ENCODE measurements at regions not wholly inside any gene's neighbourhood (a gene's known extent, or its start where the extent isn't known, plus 50 kb on each side); places are given as distances from the start of the nearest gene placed in this dataset.
"Not testable (repeated sequence)": the region's sequence is repeated elsewhere in the genome, so short reads cannot be mapped to it uniquely, and the experiment has no call there.

DNA sequence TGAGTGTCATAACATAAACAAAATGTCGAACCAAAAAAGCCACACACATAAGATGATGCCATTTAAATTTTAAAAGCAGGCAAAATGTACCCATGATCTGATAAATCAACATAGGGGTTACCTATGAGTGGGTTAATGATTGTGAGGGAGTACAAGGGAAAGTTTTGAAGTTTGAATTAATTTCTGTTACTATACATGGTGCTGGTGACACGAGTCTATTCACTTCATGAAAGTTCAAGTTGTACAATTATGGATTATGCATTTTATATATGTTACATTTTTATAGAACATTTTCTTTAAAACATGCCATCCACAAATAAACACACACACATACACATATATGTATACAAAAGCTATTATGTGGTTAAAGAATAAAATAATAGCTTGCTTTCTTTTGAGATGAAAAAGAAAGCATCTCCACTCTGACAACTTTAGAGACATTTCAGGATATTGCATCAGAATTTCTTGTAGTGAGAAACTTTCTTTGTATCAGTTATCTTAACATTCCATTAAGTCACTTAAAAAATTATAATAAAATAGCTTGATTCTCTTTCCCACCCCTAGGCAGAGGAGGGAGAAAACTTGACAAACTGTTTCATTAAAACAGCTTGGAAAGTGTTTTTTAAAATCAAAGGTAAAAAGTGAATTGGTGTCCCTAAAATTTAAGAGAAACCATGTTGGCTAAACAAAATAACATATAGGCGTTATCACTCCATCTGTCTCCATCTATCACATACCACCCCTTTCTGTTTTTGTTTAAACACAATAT, 891.8 kb upstream of the NDST4 start:
- no peak for DNase-seq

DNA sequence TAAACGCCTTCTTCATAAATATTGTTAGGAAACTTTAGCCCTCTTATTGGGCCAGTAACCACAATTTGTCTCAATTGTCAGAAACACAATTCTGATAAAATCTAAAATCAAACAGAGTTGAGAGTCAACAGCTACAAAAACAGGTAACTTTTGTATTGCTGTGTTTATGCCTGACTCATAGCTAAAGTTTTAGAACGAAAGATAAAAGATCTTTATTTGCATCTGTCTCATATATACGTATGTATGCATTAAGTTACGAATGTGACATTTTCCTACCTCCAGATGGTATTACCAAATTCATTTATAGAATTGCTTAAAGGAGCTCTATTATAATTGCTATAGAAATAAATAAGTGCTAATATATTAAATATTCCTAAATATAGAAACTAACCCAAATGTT, 887.9 kb upstream of the NDST4 start:
- no peak for DNase-seq

DNA sequence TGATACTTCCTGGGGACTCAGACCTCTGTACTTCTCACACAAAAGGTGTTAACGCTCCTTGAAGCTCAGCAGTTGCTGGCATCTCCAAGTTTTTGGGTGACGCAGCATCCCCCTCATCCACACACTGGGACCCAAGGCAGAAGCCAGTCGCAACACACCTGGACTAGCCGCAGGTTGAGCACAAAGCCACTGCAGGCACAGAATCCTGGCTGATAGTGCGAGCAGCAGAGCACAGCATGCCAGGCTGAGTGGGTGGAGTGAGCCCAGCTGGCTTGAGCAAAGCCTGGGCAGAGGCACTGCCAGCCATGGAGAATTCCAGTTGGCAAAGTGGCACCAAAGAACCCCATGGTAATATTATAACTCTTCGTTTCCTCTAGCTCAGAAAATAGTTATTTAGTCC, 873.2 kb upstream of the NDST4 start:
- DNase-seq, result no peak

DNA sequence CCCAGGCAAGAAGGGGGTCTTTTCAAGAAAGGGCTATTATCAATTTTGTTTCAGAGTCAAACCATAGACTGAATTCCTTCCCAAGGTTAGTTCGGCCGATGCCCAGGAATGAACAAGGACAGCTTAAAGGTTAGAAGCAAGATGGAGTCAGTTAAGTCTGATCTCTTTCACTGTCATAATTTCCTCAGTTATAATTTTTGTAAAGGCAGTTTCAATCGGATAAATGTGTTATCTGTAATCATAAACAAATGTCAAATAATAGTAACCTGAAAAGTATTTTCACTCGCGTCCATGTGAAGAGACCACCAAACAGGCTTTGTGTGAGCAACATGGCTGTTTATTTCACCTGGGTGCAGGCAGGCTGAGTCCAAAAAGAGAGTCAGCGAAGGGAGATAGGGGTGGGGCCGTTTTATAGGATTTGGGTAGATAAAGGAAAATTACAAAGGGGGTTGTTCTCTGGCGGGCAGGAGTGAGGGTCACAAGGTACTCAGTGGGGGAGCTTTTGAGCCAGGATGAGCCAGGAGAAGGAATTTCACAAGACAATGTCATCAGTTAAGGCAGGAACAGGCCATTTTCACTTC, 862.1 kb upstream of the NDST4 start:
- not testable (repeated sequence) for DNase-seq

DNA sequence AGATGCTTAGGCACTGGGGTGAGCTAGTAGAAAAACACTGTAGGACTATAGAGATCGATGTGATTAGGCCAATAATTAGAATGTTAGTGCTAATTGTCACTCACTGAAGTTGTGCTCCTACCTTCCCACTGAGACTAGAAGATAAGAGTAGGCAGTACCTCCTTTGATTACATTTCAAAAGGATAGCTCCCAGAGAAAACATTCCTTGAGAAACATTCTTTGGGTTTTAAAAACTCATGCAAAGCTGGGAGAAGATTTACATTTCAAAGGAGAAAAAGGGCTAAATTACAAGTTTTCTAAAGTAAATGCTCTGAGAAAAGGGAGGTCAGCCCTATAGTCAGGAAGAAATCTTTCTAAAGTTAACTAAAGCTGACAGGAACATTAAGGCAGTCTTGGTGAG, 860.3 kb upstream of the NDST4 start:
- no peak for DNase-seq

DNA sequence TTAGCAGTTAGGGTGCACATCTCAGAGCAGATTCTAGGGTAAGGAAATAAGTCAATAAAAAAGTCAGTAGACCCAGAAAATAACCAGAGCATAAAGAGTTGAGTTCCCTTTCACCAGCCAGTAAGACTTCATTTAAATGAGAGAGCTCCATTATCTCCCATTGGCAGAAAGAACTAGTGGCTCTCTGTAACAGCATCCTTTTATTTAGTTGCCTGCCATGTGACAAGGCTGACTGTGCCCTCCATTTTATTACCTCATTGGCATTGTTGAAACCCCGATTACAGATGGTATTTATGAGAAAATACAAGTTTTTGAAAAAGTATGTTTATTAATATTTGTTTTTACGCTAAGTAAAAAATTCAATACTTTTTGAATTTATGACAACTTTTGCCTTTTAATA, 859.5 kb upstream of the NDST4 start:
- no peak for DNase-seq

DNA sequence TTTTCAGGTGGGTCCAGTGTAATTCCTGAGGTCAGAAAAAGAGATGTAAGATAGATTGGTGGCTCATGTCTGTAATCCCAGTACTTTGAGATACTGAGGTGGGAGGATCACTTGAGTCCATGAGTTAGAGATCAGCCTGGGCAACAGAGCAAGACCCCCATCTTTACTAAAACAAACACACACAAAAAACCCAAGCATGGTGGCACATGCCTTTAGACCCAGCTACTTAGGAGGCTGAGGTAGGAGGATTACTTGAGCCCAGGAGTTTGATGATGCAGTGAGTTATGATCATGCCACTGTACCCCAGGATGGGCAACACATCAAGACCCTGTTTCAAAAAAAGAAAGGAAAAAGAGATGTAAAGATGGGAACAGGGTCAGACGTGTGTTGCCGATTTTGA, 857.4 kb upstream of the NDST4 start:
- DNase-seq, result no peak

DNA sequence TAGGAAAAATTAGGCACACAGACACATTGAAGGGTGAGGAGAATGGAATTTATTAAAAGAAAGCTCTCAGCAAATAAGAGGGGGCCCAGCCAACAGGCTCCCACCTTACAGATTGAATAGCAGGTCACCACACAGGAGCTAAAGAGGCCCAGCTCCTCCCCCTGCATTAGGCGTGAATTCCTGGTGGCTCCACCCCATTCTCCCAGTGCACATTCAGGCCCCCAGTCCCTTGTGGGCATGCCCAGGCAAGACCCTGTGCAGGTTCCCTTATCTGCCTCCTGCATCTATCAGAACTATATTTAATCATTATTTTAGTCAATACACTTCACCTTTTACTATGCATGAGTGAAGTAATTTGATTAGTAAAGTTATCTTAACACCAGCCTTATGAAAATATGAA, 856.3 kb upstream of the NDST4 start:
- no peak for DNase-seq

DNA sequence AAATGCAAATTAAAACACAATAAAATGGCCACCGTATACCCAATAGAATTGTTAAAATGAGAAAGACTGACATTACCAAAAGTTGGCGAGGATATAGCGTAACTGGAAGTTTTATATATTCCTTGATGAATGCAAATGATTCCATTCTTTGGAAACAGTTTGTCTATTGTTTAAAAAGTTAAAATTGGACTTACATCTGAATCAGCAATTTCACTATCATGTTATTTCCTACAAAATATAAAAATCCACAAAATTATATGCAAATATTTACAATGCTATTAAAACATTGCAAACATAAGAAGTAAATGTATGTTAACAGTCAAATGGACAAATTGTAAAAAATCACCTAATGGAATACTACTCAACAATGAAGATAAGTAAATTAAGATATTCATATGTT, 852.2 kb upstream of the NDST4 start:
- no peak for DNase-seq

DNA sequence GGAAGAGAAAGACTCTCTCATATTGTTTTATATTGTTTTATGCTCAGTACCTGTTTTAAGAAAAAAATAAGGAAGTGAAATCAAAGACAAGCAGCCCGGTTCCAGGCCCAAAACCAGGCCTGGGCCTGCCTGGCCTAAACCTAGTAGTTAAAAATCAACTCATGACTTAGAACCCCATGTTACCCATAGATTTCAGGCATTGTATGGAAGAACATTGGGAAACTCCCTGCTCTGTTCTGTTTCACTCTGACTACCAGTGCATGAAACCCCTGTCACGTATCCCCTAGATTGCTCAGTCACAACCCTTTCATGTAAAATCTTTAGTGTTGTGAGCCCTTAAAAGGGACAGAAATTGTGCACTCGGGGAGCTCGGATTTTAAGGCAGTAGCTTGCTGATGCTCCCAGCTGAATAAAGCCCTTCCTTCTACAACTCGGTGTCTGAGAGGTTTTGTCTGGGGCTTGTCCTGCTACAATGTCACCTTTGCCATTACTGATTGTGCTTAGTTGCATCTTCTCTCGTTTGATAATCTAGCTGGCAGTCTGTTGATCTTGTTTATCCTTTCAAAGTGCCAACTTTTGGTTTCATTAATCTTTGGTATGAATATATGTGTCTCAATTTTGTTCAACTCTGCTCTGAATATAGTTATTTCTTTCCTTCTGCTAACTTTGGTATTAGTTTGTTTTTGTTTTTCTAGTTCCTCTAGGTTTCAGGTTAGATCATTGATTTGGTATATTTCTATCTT, 842.8 kb upstream of the NDST4 start:
- not testable (repeated sequence) for DNase-seq

DNA sequence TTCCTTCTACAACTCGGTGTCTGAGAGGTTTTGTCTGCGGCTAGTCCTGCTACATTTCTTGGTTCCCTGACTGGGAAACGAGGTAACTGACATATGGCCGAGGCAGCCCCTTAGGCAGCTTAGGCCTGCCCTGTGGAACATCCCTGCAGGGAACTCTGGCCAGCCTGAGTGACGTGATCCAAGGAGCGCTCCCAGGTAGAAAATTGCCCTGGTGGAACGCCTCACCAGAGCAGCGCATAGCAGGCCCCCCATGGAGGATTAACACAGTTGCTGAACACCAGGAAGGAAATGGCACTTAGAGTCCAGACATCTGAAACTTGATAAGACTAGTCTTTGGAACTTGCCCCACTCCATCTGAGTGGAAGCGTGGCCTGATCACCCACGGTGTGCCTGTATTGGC, 837.4 kb upstream of the NDST4 start:
- DNase-seq, result no peak

DNA sequence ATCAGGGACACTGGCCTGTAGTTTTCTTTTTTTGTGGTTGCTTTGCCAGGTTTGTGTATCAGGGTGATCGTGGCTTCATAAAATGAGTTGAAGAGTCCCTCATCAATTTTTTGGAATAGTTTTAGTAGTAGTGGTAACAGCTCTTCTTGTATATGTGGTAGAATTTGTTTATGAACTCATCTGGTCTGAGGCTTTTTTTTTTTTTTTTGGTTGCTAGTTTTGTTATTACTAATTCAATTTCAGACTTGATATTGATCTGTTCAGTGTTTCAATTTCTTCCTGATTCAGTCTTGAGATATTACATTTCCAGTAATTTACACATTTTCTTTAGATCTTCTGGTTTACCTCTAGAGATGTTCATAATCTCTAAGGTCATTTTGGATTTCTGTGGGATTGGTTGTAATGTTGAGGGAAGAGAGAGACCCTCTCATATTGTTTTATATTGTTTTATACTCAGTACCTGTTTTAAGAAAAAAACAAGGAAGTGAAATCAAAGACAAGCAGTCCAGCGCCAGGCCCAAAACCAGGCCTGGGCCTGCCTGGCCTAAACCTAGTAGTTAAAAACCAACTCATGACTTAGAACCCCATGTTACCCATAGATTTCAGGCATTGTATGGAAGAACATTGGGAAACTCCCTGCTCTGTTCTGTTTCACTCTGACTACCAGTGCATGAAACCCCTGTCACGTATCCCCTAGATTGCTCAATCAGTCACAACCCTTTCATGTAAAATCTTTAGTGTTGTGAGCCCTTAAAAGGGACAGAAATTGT, 836.7 kb upstream of the NDST4 start:
- not testable (repeated sequence) for DNase-seq

DNA sequence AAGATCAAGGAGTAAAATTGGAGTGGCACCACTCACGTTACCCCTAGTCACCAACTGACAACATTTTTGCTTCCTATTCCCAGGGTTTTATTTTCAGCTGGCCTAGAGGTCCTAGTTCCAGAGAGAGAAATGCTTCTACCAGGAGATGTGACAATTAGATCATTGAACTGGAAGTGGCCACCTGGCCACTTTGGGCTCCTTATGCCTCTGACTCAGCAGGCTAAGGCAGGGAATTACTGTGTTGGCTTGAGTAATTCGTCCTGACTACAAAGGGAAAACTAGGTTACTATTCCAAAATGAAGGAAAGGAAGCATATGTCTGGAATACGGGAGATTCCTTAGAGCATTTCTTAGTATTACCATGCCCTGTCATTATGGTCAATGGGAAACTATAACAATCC, 831.6 kb upstream of the NDST4 start:
- DNase-seq, result no peak

DNA sequence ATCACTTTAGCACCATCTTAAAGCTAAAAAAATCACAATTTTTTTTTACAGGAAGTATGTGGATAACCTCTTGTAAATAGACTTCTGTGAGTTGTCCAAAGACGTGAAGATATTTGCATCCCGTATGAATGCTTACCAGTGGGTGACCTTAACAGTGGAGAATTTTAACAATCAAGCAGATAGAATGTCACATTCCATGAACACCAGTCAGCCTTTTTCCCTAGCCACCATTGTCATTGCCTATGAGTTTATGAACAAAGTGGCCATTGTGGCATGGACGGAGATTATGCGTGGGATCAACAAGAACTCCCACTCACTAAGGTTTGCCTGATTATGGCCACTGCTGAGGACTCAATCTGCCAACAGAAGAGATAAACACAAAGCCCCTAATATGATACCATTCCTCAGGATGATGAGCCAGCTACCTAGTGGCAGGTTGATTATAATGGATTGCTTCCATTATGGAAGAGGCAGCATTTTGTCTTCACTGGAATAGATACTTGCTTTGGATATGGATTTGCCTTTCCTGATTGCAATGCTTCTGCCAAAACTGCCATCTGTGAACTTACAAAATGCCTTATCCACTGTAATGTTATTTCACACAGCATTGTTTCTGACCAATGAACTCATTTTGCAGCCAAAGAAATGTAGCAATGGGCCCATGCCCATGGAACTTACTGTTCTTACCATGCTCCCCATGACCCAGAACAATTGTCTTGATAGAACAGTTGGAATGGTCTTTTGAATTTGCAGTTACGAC, 830.9 kb upstream of the NDST4 start:
- no peak for DNase-seq

DNA sequence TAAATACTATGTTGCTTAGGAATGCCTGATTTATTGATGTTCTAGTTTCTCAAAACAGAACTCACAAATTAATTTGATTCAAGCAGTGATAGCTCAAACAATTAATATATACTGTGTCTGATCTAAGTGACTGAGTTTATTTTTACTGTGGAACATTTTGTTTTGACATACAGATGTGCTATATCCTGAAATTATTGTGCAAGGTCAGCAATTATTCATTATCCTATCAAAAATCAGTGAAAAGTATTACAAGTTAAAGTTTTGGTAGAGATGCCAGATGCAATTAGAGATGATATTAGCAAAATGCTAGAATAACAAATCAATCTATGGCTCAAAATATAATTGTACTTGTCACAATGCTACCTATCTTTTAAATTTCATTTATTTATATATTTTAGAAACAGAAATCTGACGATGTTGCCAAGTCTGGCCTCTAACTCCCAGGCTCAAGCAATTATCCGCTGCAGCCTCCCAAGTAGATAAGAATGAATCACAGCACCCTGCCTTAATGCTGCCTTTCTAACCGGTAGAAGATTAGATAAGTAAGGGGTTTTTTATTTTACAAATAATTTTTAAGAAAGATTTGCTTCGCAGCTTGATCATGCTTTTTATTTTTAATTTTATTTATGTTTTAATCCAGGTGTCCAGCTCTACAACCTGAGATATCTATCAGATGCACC, 825.5 kb upstream of the NDST4 start:
- no peak for DNase-seq

DNA sequence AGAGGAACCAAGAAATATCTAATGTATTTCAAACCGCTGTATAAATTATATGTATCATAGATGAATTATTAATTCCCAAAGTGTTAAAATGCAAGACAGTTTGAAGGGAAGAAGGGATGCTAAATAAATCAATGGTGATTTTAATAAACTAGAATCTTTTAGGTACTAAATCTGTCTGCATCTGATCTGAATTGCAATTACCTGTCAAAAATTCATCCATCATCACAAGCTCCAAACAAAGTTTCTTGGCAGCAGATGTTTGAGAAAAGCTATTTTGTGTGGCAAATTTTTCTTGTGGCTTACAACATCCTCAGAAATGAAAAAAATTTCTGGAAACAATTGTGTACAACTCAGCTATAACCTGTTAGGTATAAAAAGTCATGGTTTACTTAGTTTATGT, 816.0 kb upstream of the NDST4 start:
- no peak for DNase-seq

DNA sequence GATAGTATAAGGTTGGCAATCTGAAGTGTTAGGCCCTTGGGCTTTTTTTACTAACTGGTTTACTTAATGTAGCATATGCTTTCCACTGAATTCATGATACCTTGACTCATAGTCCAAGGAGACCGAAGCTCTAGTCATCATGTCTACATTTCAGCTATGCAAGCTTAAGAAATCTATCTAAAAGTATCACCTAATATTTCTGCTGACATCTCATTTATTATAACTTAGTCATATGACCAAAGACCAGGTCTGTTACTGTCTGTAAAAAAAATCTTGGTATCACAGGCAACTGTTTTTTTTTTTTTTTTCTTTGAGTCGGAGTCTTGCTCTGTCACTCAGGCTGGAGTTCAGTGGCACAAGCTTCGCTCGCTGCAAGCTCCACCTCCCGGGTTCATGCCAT, 814.0 kb upstream of the NDST4 start:
- no peak for DNase-seq

DNA sequence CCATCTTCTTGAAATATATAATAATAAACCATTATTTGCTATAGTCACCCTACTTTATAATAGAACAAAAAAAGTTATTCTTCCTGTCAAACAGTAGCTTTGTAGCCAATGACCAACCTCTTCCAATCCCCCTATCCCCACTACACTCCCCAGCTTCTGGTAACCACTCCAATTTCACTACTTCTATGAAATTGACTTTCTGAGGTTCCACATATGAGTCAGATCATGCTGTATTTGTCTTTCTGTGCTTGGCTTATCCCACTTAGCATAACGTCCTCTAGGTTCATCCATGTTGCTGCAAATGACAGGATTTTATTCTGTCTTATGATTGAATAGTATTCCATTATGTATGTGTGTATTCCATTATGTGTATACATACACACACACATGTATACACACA, 809.7 kb upstream of the NDST4 start:
- DNase-seq, result no peak

DNA sequence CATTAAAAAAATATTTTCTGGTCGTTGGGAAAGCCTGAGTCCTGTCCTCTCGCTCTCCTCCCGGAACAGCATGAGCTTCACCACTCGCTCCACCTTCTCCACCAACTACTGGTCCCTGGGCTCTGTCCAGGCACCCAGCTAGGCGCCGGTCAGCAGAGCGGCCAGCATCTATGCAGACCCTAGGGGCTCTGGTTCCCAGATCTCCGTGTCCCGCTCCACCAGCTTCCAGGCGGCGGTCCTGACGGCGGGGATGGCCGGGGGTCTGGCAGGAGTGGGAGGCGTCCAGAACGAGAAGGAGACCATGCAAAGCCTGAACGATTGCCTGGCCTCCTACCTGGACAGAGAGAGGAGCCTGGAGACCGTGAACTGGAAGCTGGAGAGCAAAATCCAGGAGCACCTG, 807.2 kb upstream of the NDST4 start:
- no peak for DNase-seq

DNA sequence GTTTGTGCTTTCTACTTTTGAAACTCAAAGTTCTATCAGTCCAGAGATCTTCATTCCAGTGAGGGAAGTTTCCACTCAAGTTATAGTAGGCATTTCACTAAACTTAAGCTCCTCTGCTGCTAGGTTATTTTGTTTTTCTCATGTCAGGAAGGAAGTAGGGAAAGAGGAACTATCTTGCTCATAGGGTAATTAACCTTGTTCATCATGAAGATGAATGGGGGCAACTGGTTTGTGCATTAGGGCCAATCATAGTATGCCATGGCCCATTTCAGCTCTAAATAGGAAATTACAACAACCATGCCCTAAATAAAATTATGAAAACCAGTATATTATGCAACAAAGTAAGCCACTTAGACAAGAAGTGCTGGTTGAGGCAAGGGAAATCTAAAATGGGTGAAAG, 804.7 kb upstream of the NDST4 start:
- DNase-seq, result no peak

DNA sequence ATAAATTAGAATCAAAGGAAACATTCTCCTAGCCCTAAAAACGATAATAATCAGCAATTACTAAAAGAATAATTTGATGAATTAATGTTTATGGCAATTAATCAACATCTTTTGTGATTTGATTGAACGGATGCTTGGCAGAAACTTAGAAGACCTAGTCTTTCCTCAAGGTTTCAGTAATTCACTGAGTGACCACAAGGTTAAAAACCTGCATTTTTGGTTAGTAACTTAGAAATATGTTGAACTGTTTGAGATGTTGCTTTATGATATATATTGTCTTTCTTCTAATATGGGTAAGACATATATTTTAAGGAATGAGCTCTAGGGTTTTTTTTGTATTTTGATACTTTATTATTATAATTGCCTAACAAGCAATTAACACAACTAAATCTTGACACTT, 793.0 kb upstream of the NDST4 start:
- no peak for DNase-seq

DNA sequence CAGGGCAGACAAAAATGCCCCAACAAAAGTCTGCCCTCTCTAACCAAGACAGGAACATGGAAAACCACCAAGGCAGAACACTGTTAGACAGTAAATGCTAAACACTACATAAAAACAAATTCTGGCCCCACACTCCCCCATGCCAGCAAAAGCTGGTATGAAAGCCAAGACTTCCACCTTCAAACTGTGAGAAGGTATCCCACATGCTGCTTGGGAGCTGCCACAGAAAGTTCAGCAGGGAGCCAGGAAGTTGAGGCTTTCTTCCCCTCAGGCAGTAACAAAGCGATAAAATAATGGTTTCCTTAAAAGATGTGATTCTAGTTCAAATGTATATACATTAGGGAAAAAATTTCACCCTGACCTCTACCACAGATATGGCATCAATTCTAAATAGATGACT, 770.4 kb upstream of the NDST4 start:
- DNase-seq, result no peak

All from NCI-H1092 (cell line).